ENCODE measurements at regions not wholly inside any gene's neighbourhood (a gene's known extent, or its start where the extent isn't known, plus 50 kb on each side); places are given as distances from the start of the nearest gene placed in this dataset.

DNA sequence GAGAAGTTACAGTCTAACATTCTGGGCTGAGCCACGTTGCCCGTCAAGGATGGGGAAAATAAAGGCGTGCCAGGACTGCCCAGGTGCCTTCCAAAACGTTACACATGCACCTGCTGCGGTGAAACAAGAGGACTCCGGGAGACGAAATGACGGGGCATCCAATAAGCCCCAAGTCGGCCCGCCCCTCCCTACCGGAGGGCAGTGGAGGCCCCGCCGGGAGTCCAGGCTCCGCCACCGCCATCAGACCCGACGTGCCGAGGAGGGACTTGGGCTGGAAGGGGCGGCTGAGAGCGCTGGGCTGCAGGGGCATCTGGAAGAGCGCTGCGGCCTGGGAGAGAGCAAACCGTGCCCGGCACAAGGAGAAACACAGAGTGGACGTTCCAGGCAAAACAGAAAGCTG, 112.5 kb upstream of the GPC1 start:
- no peaks in the 10 kb centered on the region for H3K4me1 Mint-ChIP-seq (ENCODE audit: low read depth)
- H3K27ac Mint-ChIP-seq = no peak overlapping the region
- H3K9me3 Mint-ChIP-seq = no peaks in the 10 kb centered on the region
- H3K4me3 Mint-ChIP-seq = no peak overlapping the region
- no peaks in the 10 kb centered on the region for H3K36me3 Mint-ChIP-seq (ENCODE audit: low read depth)
- H3K27me3 Mint-ChIP-seq = peaks cover 5% of the 10 kb centered on the region

DNA sequence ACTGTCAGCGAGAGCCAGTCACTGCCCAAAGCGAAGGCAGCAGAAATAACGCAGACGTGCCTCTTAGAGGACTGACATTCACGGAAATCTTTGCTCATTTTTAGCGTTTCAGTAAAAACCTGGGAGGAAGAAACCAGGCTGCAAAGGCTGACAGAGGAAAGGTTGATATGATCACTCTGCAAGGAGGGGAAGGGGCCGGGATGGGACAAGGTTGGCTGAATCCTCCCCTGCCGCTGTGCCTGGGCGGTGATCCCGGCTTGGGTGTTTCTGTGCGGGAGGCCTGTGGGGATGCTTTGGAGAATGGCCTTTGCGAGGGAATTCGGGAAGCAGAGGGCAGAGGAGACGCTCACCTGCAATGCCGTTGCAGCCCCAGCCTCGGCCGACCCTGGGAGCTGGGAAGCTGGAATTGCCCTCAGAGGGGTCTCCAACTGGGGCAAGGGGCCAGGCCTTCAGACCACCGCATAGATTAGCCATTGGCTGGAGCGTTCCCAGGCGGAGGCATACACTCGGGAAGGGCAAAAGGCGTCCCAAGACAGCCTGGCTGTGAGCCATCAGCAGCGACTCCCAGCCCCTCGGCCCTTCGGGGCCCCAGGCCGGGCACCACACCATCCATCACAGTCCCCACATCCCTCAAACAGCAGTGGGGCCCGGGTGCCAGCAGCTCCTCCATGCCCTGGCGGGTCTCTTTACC, 111.7 kb upstream of the GPC1 start:
- H3K27ac Mint-ChIP-seq = no peak overlapping the region
- no peak overlapping the region for H3K4me3 Mint-ChIP-seq
- no peaks in the 10 kb centered on the region for H3K27me3 Mint-ChIP-seq
- no peaks in the 10 kb centered on the region for H3K36me3 Mint-ChIP-seq (ENCODE audit: low read depth)
- H3K9me3 Mint-ChIP-seq = no peaks in the 10 kb centered on the region
- no peaks in the 10 kb centered on the region for H3K4me1 Mint-ChIP-seq (ENCODE audit: low read depth)

DNA sequence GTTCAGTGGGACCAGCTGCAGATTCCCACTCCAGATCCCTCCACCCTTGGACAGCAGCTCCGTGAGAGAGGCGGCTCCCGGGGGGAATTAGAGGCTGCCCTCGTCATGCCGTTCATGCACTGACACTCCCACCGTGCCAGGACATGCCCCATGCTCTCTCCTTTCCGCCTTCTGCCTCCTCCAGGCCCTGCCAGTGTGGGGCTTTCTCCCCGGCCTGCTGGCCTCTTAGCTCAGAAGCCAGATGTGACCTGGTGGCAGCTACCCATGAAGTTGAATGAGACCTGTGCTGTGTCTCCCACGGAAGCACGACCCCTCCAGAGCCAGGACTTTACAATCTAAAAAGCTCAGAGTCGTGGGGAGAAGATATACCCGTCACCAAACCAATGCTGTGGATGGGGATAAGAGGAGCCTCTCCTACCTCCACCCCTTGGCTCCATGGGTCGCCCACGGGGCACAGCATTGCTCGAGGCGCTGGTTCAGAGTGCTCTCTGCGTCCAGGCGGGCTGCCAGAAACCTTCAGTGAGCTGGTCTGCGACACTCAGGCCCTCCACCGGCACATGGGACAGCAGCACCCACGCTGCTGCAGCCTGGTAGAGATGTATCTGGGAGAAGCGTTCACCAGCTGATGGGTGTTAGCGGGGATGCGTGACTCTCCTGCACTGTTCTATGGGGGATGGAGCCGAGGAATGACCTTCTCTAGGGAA, 111.0 kb upstream of the GPC1 start:
- no peaks in the 10 kb centered on the region for H3K9me3 Mint-ChIP-seq
- no peaks in the 10 kb centered on the region for H3K4me1 Mint-ChIP-seq (ENCODE audit: low read depth)
- H3K36me3 Mint-ChIP-seq (ENCODE audit: low read depth) = no peaks in the 10 kb centered on the region
- H3K4me3 Mint-ChIP-seq = no peak overlapping the region
- no peaks in the 10 kb centered on the region for H3K27me3 Mint-ChIP-seq
- no peak overlapping the region for H3K27ac Mint-ChIP-seq

DNA sequence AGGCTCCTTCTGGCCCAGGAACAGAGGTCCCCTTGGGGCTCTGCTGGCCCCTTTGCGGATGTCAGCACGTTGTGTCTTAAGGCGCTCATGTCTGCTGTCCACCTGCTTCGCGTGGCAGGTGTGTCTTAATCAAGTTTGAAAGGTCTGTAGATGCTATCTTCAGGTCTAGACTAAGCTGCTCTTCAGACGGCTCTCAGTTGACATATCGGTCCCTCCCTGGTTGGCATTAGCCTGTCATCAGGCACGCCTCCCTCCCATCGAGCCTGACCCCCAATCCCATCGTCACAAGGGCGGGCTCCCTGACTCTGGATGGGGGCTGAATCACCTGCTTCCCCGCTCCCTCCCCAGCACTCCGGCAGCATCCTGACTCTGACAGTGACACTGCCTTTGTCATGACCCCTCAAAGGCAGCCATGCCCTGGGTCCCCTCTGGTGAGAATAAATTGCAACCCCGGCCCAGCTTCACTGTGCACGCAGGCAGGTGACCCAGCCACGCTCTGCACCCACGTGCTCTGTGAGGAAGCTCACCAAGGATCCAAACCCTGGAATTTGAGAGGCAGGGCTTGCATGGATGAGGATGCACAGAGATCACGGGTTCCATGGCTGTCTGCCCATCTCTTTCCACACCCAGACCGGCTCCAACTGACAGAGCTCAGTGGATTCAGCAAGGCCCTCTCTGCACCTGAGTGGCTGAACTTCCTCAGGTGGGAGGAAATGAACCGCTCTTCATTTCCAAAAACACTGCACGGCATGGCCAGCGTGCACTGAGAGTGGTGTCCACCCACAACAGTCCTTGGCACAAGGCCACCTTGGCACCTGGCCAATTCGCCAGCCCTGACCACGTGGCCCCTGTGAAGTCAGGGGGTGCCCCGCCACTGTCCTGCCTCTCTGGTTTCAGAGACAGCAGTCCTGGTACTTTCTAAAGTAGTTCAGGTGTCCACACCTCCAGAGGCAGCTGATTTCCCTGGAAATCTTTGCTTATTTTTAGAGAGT, 110.2 kb upstream of the GPC1 start:
- Mint-ChIP-seq H3K9me3 (peaks cover under 1% of the 10 kb centered on the region), H3K27me3 (no peaks in the 10 kb centered on the region), H3K4me3 (no peak overlapping the region), H3K4me1 (ENCODE audit: low read depth) (no peaks in the 10 kb centered on the region), H3K36me3 (ENCODE audit: low read depth) (no peaks in the 10 kb centered on the region), H3K27ac (no peak overlapping the region)

DNA sequence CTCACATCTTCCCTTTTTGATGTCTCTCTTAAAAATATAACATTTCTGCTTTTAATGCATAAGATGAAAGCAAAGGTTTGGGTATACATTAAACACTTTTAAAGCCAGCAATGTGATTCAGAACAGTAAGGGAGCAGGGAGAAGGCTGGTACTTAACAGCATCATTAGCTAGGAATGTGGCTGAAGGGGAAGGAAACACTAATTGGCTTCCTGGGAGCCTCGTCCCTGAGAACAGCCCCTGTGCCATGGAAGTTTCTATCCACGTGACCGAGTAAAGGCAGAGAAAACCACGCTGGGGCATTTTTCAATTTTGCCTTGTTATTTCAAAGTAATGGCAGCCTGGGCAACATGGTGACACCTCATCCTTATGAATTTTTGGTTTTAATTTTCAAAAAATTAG, 109.2 kb upstream of the GPC1 start:
- Mint-ChIP-seq H3K4me1 (ENCODE audit: low read depth) (no peaks in the 10 kb centered on the region), H3K27me3 (peaks cover 2% of the 10 kb centered on the region), H3K4me3 (no peak overlapping the region), H3K36me3 (ENCODE audit: low read depth) (no peaks in the 10 kb centered on the region), H3K27ac (no peak overlapping the region), H3K9me3 (peaks cover 5% of the 10 kb centered on the region)

DNA sequence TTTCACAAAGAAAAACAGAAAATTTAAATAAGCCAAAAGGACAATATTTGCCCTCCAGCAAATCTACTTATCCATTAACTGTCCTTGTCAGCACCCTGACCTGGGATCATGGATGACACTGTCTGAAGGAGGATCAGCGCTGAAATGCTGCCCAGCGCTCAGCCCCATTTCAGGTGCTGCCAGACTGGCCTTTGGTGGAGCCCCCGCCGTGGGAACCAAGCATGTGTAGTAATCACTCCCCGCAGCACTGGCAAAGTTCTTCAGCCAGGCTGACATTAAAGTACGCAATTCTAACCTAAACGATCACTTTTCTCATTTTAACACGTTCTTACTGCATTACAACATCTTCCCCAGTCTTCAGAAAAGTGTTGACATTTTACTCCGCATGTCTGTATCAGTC, 108.6 kb upstream of the GPC1 start:
- Mint-ChIP-seq H3K27me3 (peaks cover 4% of the 10 kb centered on the region), H3K4me3 (no peak overlapping the region), H3K4me1 (ENCODE audit: low read depth) (no peaks in the 10 kb centered on the region), H3K36me3 (ENCODE audit: low read depth) (no peaks in the 10 kb centered on the region), H3K9me3 (peaks cover 7% of the 10 kb centered on the region), H3K27ac (no peak overlapping the region)

DNA sequence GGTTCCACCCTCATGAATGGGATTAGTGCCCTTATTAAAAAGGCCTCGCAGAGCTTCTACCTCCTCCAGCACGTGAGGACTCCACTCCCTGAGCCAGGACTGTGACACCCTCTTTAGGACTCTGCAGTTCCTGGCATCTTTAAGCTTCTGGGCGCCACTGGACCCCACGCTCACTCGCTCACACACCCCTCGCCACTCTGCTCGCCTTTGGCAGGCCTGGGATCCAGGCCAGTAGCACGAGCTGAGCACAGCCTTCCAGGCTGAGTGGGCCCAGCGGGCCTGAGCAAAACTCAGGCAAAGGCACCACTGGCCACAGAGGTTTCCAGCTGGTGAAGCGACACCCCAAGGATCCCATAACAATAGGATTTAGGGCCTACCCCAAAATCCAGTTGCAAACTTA, 107.9 kb upstream of the GPC1 start:
- Mint-ChIP-seq H3K4me1 (ENCODE audit: low read depth) (no peaks in the 10 kb centered on the region), H3K4me3 (no peak overlapping the region), H3K27ac (no peak overlapping the region), H3K9me3 (peaks cover 14% of the 10 kb centered on the region), H3K36me3 (ENCODE audit: low read depth) (no peaks in the 10 kb centered on the region), H3K27me3 (peaks cover 4% of the 10 kb centered on the region)

DNA sequence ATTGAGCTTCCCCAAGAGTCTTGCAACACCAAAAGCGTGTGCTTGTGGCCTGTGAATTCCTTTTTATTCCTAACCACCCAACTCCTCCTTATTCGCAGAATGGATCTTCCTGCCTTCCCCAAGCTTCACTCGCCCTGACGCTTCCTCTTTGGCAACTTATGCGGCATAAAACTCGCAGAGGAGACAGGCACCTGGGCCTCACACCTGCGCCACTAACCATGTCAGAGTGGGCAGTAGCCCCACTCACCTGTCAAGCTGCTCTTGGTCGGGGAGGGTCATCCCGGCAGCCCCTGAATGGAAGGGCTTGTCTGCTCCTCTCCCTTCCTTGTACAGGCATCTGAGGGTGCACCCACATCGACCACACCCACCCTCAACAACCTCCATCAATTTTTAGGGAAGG, 106.9 kb upstream of the GPC1 start:
- H3K27me3 Mint-ChIP-seq = peaks cover 4% of the 10 kb centered on the region
- no peak overlapping the region for H3K27ac Mint-ChIP-seq
- H3K36me3 Mint-ChIP-seq (ENCODE audit: low read depth) = no peaks in the 10 kb centered on the region
- H3K4me3 Mint-ChIP-seq = no peak overlapping the region
- H3K4me1 Mint-ChIP-seq (ENCODE audit: low read depth) = no peaks in the 10 kb centered on the region
- peaks cover 14% of the 10 kb centered on the region for H3K9me3 Mint-ChIP-seq

DNA sequence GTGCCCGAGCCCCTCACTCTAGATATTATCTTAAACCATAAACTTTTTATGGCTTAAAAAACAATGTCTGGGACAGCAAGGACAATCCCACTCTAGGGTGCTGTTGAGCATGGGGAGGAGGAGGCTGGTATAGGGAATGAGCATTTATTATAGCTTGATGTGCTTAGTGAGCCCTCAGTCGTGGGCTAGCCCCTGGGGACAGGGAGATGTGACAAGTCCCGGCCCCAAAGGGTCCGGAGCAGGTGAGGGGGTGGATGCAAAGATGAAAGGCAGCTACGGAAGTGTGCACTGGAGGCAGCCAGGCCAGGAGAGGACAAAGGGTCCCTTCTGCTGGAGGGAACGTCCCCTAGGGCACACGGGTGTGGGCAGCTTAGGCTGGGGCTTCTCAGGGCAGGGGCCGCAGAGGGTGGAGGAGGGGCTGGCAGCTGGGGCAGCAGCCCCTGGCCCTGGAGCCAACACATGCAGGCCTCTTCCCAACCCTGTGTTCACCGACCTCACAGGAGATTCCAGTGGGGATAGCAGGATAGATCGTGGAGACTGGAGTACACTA, 106.3 kb upstream of the GPC1 start:
- H3K27ac Mint-ChIP-seq = no peak overlapping the region
- peaks cover 14% of the 10 kb centered on the region for H3K9me3 Mint-ChIP-seq
- H3K36me3 Mint-ChIP-seq (ENCODE audit: low read depth) = no peaks in the 10 kb centered on the region
- H3K4me3 Mint-ChIP-seq = no peak overlapping the region
- peaks cover 7% of the 10 kb centered on the region for H3K27me3 Mint-ChIP-seq
- H3K4me1 Mint-ChIP-seq (ENCODE audit: low read depth) = no peaks in the 10 kb centered on the region

DNA sequence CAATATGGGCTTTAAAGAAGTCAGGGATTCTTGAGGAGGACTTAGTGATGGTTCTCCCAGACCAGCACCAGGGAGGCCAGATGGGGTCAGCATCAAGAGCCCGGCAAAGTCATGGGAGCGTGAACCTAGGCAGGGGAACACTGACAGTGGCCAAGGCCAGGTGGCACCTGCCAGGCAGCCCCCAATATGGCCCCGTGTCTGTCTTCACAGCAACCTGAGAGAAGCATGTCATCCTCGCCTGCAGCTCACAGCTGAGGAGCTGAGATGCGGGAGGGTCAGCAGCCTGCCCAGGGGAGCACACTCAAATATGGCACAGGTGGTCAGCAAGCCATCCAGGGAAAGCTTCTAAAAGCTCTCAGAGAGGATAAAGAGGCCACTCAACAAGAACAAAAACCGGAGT, 105.7 kb upstream of the GPC1 start:
- Mint-ChIP-seq H3K36me3 (ENCODE audit: low read depth) (no peaks in the 10 kb centered on the region), H3K4me1 (ENCODE audit: low read depth) (no peaks in the 10 kb centered on the region), H3K27me3 (peaks cover 11% of the 10 kb centered on the region)

DNA sequence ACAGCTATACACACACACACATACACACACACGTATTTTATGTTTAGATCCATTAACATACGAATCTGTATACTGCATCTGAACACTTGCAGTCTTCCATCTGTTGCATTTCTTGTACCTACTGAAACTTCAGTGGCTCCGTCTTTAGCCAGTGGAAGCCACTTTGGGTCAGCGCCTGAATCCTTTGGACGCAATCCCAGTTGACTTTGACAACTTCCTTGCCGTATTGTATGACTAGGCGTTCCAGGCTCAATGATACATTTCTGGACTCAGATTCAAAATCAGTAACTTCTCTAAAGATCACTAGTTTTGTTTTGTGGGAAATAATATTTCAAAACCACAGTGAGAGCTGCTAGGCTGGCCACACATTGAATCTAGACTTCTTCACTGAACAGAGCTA, 101.5 kb upstream of the GPC1 start:
- Mint-ChIP-seq H3K9me3 (peaks cover 14% of the 10 kb centered on the region), H3K27me3 (peaks cover 26% of the 10 kb centered on the region), H3K36me3 (ENCODE audit: low read depth) (no peaks in the 10 kb centered on the region), H3K4me3 (no peak overlapping the region), H3K4me1 (ENCODE audit: low read depth) (no peaks in the 10 kb centered on the region), H3K27ac (no peak overlapping the region)

More for the DNA sequence above, 105.7 kb upstream of the GPC1 start:
- Mint-ChIP-seq H3K4me3 (no peak overlapping the region), H3K9me3 (peaks cover 14% of the 10 kb centered on the region), H3K27ac (no peak overlapping the region)

DNA sequence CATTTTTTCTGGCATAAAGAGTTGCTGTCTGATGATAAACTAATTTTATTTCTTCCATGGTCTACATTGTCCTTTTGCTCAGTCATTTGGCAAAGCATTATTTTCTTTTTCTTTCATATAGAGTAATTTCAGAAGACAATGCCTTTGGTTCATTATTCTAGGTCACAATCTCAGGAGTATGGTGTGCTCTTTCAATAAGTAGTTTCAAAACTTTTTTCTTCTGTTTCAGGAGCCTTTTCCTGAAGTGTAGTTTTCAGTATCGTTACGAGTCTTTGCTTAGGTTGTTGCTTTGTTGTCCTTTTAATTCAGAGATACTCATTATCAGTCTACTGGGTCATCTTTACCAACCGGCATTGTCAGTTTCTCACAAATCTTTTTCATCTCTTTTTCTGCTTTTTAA, 100.4 kb upstream of the GPC1 start:
- Mint-ChIP-seq H3K36me3 (ENCODE audit: low read depth) (no peaks in the 10 kb centered on the region), H3K4me1 (ENCODE audit: low read depth) (no peaks in the 10 kb centered on the region), H3K27ac (no peak overlapping the region), H3K4me3 (no peak overlapping the region), H3K27me3 (peaks cover 30% of the 10 kb centered on the region), H3K9me3 (peaks cover 14% of the 10 kb centered on the region)

DNA sequence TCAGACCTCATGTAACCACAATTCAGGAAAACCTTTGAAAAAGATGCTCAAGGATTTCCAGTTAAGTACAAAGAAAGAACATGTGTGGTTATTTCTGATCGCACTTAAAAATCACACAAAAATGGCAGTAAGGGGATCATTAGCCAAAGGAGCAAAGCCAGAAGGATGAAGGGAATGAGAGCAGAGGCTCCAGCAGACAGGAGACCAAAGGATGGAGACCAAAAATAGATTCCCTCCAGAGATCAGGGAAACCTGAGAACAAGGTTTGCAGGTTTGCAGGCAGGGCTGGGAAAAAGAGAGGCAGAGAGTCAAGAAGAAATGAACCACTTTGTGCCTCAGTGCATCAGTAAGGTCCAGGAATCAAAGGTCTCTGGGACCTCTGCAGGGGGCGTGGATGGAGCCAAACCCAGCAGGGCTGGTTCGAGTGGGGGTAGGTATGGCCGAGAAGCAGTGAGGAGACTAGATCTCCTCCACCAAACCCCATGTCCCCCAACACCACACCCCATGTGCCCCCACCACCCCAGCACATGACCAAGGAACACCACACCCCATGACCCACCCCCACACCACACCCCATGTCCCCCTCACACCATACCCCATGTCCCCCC, 98.5 kb upstream of the GPC1 start:
- peaks cover 7% of the 10 kb centered on the region for H3K9me3 Mint-ChIP-seq
- no peaks in the 10 kb centered on the region for H3K36me3 Mint-ChIP-seq (ENCODE audit: low read depth)
- H3K27me3 Mint-ChIP-seq = peaks cover 26% of the 10 kb centered on the region
- H3K27ac Mint-ChIP-seq = no peak overlapping the region
- no peak overlapping the region for H3K4me3 Mint-ChIP-seq
- no peaks in the 10 kb centered on the region for H3K4me1 Mint-ChIP-seq (ENCODE audit: low read depth)

DNA sequence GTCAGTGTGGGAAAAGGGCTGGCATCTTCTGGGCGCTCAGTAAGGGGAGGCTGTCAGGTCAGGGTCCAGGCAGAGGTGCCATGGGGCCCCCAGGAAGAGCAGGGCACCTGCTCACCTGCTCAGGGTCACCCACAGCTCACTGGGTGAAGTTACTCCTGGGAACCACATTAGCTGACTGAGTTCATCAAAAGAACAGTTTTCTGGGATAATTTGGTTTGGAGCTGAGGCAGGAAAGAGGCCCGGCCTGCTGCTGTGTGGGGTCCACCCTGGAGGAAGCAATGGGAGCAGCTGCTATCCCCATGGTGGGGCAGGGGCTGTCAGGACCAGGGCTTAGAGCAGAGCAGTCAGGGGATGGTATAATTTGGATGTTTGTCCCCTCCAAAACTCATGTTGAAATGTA, 97.2 kb upstream of the GPC1 start:
- no peak overlapping the region for H3K27ac Mint-ChIP-seq
- H3K27me3 Mint-ChIP-seq = peaks cover 26% of the 10 kb centered on the region
- H3K9me3 Mint-ChIP-seq = no peaks in the 10 kb centered on the region
- no peak overlapping the region for H3K4me3 Mint-ChIP-seq
- H3K36me3 Mint-ChIP-seq (ENCODE audit: low read depth) = no peaks in the 10 kb centered on the region
- no peaks in the 10 kb centered on the region for H3K4me1 Mint-ChIP-seq (ENCODE audit: low read depth)
